Uterus (tissue), 2 donors: ENCODE measurements at regions not wholly inside any gene's neighbourhood (a gene's known extent, or its start where the extent isn't known, plus 50 kb on each side); places are given as distances from the start of the nearest gene placed in this dataset.

Source experiments
- CTCF ChIP-seq, 4 experiments: fragments of 200-600 bp in 2 of 4; fragments of 450-650 bp in 2 of 4; sonication (generic) in 2 of 4; IDR thresholded peaks; one replicate each; pipeline ENCODE4 v1.5.1; 2016 to 2019; ENCODE audit warnings: antibody characterized with exemption in 4 of 4, mild to moderate bottlenecking in 2 of 4, moderate library complexity in 1 of 4
- POLR2A ChIP-seq, 2 donors: fragments of 450-650 bp; IDR thresholded peaks; one replicate each; pipeline ENCODE4 v1.6.1; 2016; ENCODE audit warnings: antibody characterized with exemption in 2 of 2, mild to moderate bottlenecking in 1 of 2, moderate library complexity in 1 of 2

- no peak for TF ChIP-seq POLR2A (IDR thresholded peaks at IDR 0.05)
- TF ChIP-seq CTCF (IDR thresholded peaks at IDR 0.05), result no peak
These were observed 530.6 kb downstream of the MN1 start for GRCh38 chr22:27270818-27271510.
